ENCODE measurements at regions not wholly inside any gene's neighbourhood (a gene's known extent, or its start where the extent isn't known, plus 50 kb on each side); places are given as distances from the start of the nearest gene placed in this dataset.

DNA sequence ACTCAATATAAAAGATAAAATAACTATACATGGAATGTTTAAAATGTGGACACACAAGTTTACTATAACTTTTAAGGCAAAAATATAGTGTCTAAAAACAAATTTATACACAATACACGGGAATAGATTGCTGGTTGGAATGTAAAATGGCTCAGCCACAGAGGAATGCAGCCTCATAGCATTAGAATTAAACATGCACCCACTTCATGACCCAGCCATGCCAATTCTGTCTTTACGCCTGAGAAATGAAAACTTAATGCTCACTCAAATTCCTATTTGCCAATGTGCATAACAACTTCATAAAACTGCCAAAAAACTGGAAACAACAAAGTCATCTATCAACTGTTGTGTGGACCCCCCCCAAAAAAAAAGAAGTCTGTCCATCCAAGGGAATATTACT is 1006.6 kb upstream of the POU3F3 start (continued):
- TF ChIP-seq, protein P1, sequence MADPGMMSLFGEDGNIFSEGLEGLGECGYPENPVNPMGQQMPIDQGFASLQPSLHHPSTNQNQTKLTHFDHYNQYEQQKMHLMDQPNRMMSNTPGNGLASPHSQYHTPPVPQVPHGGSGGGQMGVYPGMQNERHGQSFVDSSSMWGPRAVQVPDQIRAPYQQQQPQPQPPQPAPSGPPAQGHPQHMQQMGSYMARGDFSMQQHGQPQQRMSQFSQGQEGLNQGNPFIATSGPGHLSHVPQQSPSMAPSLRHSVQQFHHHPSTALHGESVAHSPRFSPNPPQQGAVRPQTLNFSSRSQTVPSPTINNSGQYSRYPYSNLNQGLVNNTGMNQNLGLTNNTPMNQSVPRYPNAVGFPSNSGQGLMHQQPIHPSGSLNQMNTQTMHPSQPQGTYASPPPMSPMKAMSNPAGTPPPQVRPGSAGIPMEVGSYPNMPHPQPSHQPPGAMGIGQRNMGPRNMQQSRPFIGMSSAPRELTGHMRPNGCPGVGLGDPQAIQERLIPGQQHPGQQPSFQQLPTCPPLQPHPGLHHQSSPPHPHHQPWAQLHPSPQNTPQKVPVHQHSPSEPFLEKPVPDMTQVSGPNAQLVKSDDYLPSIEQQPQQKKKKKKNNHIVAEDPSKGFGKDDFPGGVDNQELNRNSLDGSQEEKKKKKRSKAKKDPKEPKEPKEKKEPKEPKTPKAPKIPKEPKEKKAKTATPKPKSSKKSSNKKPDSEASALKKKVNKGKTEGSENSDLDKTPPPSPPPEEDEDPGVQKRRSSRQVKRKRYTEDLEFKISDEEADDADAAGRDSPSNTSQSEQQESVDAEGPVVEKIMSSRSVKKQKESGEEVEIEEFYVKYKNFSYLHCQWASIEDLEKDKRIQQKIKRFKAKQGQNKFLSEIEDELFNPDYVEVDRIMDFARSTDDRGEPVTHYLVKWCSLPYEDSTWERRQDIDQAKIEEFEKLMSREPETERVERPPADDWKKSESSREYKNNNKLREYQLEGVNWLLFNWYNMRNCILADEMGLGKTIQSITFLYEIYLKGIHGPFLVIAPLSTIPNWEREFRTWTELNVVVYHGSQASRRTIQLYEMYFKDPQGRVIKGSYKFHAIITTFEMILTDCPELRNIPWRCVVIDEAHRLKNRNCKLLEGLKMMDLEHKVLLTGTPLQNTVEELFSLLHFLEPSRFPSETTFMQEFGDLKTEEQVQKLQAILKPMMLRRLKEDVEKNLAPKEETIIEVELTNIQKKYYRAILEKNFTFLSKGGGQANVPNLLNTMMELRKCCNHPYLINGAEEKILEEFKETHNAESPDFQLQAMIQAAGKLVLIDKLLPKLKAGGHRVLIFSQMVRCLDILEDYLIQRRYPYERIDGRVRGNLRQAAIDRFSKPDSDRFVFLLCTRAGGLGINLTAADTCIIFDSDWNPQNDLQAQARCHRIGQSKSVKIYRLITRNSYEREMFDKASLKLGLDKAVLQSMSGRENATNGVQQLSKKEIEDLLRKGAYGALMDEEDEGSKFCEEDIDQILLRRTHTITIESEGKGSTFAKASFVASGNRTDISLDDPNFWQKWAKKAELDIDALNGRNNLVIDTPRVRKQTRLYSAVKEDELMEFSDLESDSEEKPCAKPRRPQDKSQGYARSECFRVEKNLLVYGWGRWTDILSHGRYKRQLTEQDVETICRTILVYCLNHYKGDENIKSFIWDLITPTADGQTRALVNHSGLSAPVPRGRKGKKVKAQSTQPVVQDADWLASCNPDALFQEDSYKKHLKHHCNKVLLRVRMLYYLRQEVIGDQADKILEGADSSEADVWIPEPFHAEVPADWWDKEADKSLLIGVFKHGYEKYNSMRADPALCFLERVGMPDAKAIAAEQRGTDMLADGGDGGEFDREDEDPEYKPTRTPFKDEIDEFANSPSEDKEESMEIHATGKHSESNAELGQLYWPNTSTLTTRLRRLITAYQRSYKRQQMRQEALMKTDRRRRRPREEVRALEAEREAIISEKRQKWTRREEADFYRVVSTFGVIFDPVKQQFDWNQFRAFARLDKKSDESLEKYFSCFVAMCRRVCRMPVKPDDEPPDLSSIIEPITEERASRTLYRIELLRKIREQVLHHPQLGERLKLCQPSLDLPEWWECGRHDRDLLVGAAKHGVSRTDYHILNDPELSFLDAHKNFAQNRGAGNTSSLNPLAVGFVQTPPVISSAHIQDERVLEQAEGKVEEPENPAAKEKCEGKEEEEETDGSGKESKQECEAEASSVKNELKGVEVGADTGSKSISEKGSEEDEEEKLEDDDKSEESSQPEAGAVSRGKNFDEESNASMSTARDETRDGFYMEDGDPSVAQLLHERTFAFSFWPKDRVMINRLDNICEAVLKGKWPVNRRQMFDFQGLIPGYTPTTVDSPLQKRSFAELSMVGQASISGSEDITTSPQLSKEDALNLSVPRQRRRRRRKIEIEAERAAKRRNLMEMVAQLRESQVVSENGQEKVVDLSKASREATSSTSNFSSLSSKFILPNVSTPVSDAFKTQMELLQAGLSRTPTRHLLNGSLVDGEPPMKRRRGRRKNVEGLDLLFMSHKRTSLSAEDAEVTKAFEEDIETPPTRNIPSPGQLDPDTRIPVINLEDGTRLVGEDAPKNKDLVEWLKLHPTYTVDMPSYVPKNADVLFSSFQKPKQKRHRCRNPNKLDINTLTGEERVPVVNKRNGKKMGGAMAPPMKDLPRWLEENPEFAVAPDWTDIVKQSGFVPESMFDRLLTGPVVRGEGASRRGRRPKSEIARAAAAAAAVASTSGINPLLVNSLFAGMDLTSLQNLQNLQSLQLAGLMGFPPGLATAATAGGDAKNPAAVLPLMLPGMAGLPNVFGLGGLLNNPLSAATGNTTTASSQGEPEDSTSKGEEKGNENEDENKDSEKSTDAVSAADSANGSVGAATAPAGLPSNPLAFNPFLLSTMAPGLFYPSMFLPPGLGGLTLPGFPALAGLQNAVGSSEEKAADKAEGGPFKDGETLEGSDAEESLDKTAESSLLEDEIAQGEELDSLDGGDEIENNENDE (IDR thresholded peaks at IDR 0.05; ENCODE audit: insufficient replicate concordance, low read length): no peak
- TF ChIP-seq CHD2 (IDR thresholded peaks at IDR 0.05; ENCODE audit: low read length): no peak
- no peak for TF ChIP-seq KDM1A (IDR thresholded peaks at IDR 0.05; ENCODE audit: borderline replicate concordance, low read length)
- no peak for TF ChIP-seq CREB1 (IDR thresholded peaks at IDR 0.05)
- TF ChIP-seq RNF2 (IDR thresholded peaks at IDR 0.05; ENCODE audit: borderline replicate concordance, low read depth, low read length, missing control alignments, poor library complexity, severe bottlenecking): no peak
- no peak for TF ChIP-seq RBBP5 (IDR thresholded peaks at IDR 0.05; ENCODE audit: borderline replicate concordance, low read depth, low read length)
- no peak for TF ChIP-seq FOSL1 (IDR thresholded peaks at IDR 0.05; ENCODE audit: insufficient read depth, low read depth, low read length)
- TF ChIP-seq KDM5A (IDR thresholded peaks at IDR 0.05; ENCODE audit: low read length): no peak
- TF ChIP-seq PHF8 (conservative IDR thresholded peaks at IDR 0.05; ENCODE audit: low read depth, low read length): no peak
- TF ChIP-seq POLR2AphosphoS5 (IDR thresholded peaks at IDR 0.05; ENCODE audit: low read depth, low read length): no peak

Measured in H1 (cell line).